ENCODE measurements at regions not wholly inside any gene's neighbourhood (a gene's known extent, or its start where the extent isn't known, plus 50 kb on each side); places are given as distances from the start of the nearest gene placed in this dataset.
"Not testable (repeated sequence)": the region's sequence is repeated elsewhere in the genome, so short reads cannot be mapped to it uniquely, and the experiment has no call there.

- DNase-seq (ENCODE audit: low read depth), result no peak
These were observed 57.5 kb upstream of the DYNLT3 start for GRCh38 chrX:37904833-37905232.

- peak; percentile 3 for DNase-seq (ENCODE audit: low read depth)
These were observed 58.2 kb upstream of the DYNLT3 start for GRCh38 chrX:37905436-37906147.

- no peak for DNase-seq (ENCODE audit: low read depth)
These were observed 59.0 kb upstream of the DYNLT3 start for GRCh38 chrX:37906357-37906756.

- DNase-seq (ENCODE audit: low read depth), result no peak
These were observed 62.8 kb upstream of the DYNLT3 start for GRCh38 chrX:37910186-37910585.

- DNase-seq (ENCODE audit: low read depth), result no peak
These were observed 64.9 kb upstream of the DYNLT3 start for GRCh38 chrX:37912304-37912703.

- DNase-seq (ENCODE audit: low read depth), result no peak
These were observed 65.4 kb upstream of the DYNLT3 start for GRCh38 chrX:37912777-37913176.

- DNase-seq (ENCODE audit: low read depth), result no peak
These were observed 70.8 kb upstream of the DYNLT3 start for GRCh38 chrX:37918168-37918567.

GRCh38 chrX:37918703-37919102, 71.3 kb upstream of the DYNLT3 start:
- DNase-seq (ENCODE audit: low read depth), result no peak

GRCh38 chrX:37921758-37922157, 74.4 kb upstream of the DYNLT3 start:
- DNase-seq (ENCODE audit: low read depth), result no peak

- no peak for DNase-seq (ENCODE audit: low read depth)
These were observed 75.6 kb upstream of the DYNLT3 start for GRCh38 chrX:37922928-37923327.

- DNase-seq (ENCODE audit: low read depth), result not testable (repeated sequence)
These were observed 78.4 kb upstream of the DYNLT3 start for GRCh38 chrX:37925761-37926160.

GRCh38 chrX:37926700-37927099, 79.3 kb upstream of the DYNLT3 start:
- DNase-seq (ENCODE audit: low read depth), result no peak

GRCh38 chrX:37942170-37942569, 64.2 kb upstream of the SYTL5 start:
- DNase-seq (ENCODE audit: low read depth), result no peak

GRCh38 chrX:37943554-37944344, 62.6 kb upstream of the SYTL5 start:
- DNase-seq (ENCODE audit: low read depth), result no peak

- DNase-seq (ENCODE audit: low read depth), result no peak
These were observed 60.2 kb upstream of the SYTL5 start for GRCh38 chrX:37946197-37946596.

GRCh38 chrX:37955273-37955672, 51.1 kb upstream of the SYTL5 start:
- DNase-seq (ENCODE audit: low read depth), result no peak

- no peak for DNase-seq (ENCODE audit: low read depth)
These were observed 50.1 kb upstream of the SYTL5 start for GRCh38 chrX:37956223-37956622.
